Mesenchymal stem cell (in vitro differentiated cells and primary cell): ENCODE measurements at regions not wholly inside any gene's neighbourhood (a gene's known extent, or its start where the extent isn't known, plus 50 kb on each side); places are given as distances from the start of the nearest gene placed in this dataset.

Experiments used
- DNase-seq: peaks from one replicate; pipeline ENCODE4 v3.0.0-alpha.2; 2013
- H2AFZ ChIP-seq: one replicate; pipeline ENCODE4 v1.6.1; 2013; ENCODE audit warnings: low read depth, mild to moderate bottlenecking, control low read depth, inconsistent platforms, low read length, moderate library complexity
- H2AK5ac ChIP-seq: 2 replicates; pipeline ENCODE4 v1.6.1; 2013; ENCODE audit warnings: low read length, moderate library complexity, mild to moderate bottlenecking, inconsistent platforms; ENCODE audit not compliant: severe bottlenecking
- H2BK120ac ChIP-seq: one replicate; pipeline ENCODE4 v1.6.1; 2013; ENCODE audit warnings: low read depth, mild to moderate bottlenecking, inconsistent platforms, low read length, moderate library complexity
- H2BK12ac ChIP-seq, 2 experiments: one replicate each; pipeline ENCODE4 v1.6.1; 2013; ENCODE audit warnings: inconsistent platforms in 2 of 2, low read length in 2 of 2, mild to moderate bottlenecking in 2 of 2, moderate library complexity in 2 of 2, control low read depth in 1 of 2
- H2BK15ac ChIP-seq: one replicate; pipeline ENCODE4 v1.6.1; 2013; ENCODE audit warnings: mild to moderate bottlenecking, low read depth, inconsistent platforms; ENCODE audit not compliant: poor library complexity, severe bottlenecking
- H2BK5ac ChIP-seq: 2 replicates; pipeline ENCODE4 v1.6.1; 2013; ENCODE audit warnings: low read depth, mild to moderate bottlenecking, low read length, control low read depth, inconsistent platforms; ENCODE audit not compliant: poor library complexity, severe bottlenecking
- H3K14ac ChIP-seq, 2 experiments: one replicate each; pipeline ENCODE4 v1.6.1; 2013; ENCODE audit warnings: inconsistent platforms in 2 of 2, low read length in 2 of 2, control low read depth in 1 of 2, mild to moderate bottlenecking in 1 of 2, moderate library complexity in 1 of 2
- H3K18ac ChIP-seq, 2 experiments: one replicate each; pipeline ENCODE4 v1.6.1; 2013; ENCODE audit warnings: inconsistent platforms in 2 of 2, low read length in 2 of 2, control low read depth in 1 of 2, low read depth in 1 of 2, mild to moderate bottlenecking in 1 of 2
- H3K23ac ChIP-seq, 2 experiments: one replicate each; pipeline ENCODE4 v1.6.1; 2013; ENCODE audit warnings: inconsistent platforms in 2 of 2, low read length in 2 of 2, mild to moderate bottlenecking in 2 of 2, moderate library complexity in 2 of 2, control low read depth in 1 of 2
- H3K27ac ChIP-seq: 2 replicates; pipeline ENCODE4 v1.5.1; 2013; ENCODE audit warnings: mild to moderate bottlenecking, moderate library complexity, low read length, control low read depth, inconsistent platforms; ENCODE audit not compliant: poor library complexity, severe bottlenecking
- H3K27me3 ChIP-seq, 2 experiments: 2 replicates each; pipeline versions ENCODE4 v1.6.1 to v1.7.0; 2013; ENCODE audit warnings: low read length in 2 of 2, mild to moderate bottlenecking in 2 of 2, moderate library complexity in 2 of 2, control low read depth in 1 of 2, inconsistent platforms in 1 of 2; ENCODE audit not compliant: control insufficient read depth in 1 of 2, insufficient read depth in 1 of 2
- H3K36me3 ChIP-seq, 2 experiments: 2 replicates each; pipeline versions ENCODE4 v1.6.1 to v1.7.0; 2013; ENCODE audit warnings: low read length in 2 of 2, control low read depth in 1 of 2, inconsistent platforms in 1 of 2, low read depth in 1 of 2, mild to moderate bottlenecking in 1 of 2; ENCODE audit not compliant: insufficient read depth in 2 of 2, control insufficient read depth in 1 of 2
- H3K4ac ChIP-seq, 2 experiments: one replicate each; pipeline ENCODE4 v1.6.1; 2013; ENCODE audit warnings: inconsistent platforms in 2 of 2, low read length in 2 of 2, mild to moderate bottlenecking in 2 of 2, moderate library complexity in 2 of 2, control low read depth in 1 of 2, low read depth in 1 of 2
- H3K4me1 ChIP-seq: 2 replicates; pipeline ENCODE4 v1.6.1; 2013; ENCODE audit warnings: low read depth, low read length, control low read depth; ENCODE audit not compliant: control insufficient read depth, insufficient read depth
- H3K4me2 ChIP-seq: 2 replicates; pipeline ENCODE4 v1.6.1; 2013; ENCODE audit warnings: low read length, mild to moderate bottlenecking, inconsistent platforms; ENCODE audit not compliant: poor library complexity, severe bottlenecking
- H3K4me3 ChIP-seq, 2 experiments: 2 replicates each; pipeline versions ENCODE4 v1.5.1 to v1.7.0; 2013; ENCODE audit warnings: low read length in 2 of 2, mild to moderate bottlenecking in 2 of 2, control low read depth in 1 of 2, low read depth in 1 of 2; ENCODE audit not compliant: insufficient read depth in 1 of 2
- H3K79me1 ChIP-seq: replicated peaks from 2 replicates; pipeline ENCODE4 v1.6.1; 2013; ENCODE audit warnings: mild to moderate bottlenecking, control low read depth, low read length, inconsistent platforms; ENCODE audit not compliant: poor library complexity, severe bottlenecking
- H3K9ac ChIP-seq: 2 replicates; pipeline ENCODE4 v1.7.0; 2013; ENCODE audit warnings: mild to moderate bottlenecking, low read length, moderate library complexity
- H3K9me3 ChIP-seq: 2 replicates; pipeline ENCODE4 v1.7.0; 2013; ENCODE audit warnings: mild to moderate bottlenecking, low read length; ENCODE audit not compliant: control insufficient read depth
- H4K8ac ChIP-seq: one replicate; pipeline ENCODE4 v1.6.1; 2013; ENCODE audit warnings: inconsistent platforms, mild to moderate bottlenecking, low read length, moderate library complexity
- H4K91ac ChIP-seq: one replicate; pipeline ENCODE4 v1.6.1; 2013; ENCODE audit warnings: mild to moderate bottlenecking, low read length, inconsistent platforms
- WGBS: methylation state at CpG from one replicate; pipeline ENCODE4 v1.1.7; 2013; ENCODE audit warnings: mixed read lengths; 5-methylcytosine and 5-hydroxymethylcytosine counted together

- no peak overlapping the region for H3K4me3 ChIP-seq
- no peak overlapping the region for H3K4ac ChIP-seq
- H4K91ac ChIP-seq = no peak overlapping the region
- H2BK12ac ChIP-seq = no peak overlapping the region
- DNase-seq = no peak
- no peaks in the 10 kb centered on the region for H3K27me3 ChIP-seq
- H4K8ac ChIP-seq = no peak overlapping the region
- H2AK5ac ChIP-seq = no peak overlapping the region
- no peaks in the 10 kb centered on the region for H3K9me3 ChIP-seq
- H3K23ac ChIP-seq = no peak overlapping the region
- H2BK15ac ChIP-seq = no peak overlapping the region
- no peak overlapping the region for H3K27ac ChIP-seq
- H3K18ac ChIP-seq = no peak overlapping the region
- no peaks in the 10 kb centered on the region for H3K79me1 ChIP-seq
- H3K4me1 ChIP-seq = no peaks in the 10 kb centered on the region
- no peak overlapping the region for H2BK5ac ChIP-seq
- H3K36me3 ChIP-seq = no peaks in the 10 kb centered on the region
- H2BK120ac ChIP-seq = no peak overlapping the region
- 60% methylated on average over 4 of the region's 5 CpGs for WGBS
- H2AFZ ChIP-seq = no peak overlapping the region
- H3K9ac ChIP-seq = no peak overlapping the region
- H3K4me2 ChIP-seq = no peak overlapping the region
- no peak overlapping the region for H3K14ac ChIP-seq
Observed at GRCh38 chr5:8134609-8135008, 265.7 kb downstream of the MTRR start.

- H2AK5ac ChIP-seq = no peak overlapping the region
- 88% methylated on average over 4 of the region's 4 CpGs for WGBS
- no peaks in the 10 kb centered on the region for H3K79me1 ChIP-seq
- H2BK15ac ChIP-seq = no peak overlapping the region
- no peak overlapping the region for H3K4ac ChIP-seq
- no peaks in the 10 kb centered on the region for H3K4me1 ChIP-seq
- H4K91ac ChIP-seq = no peak overlapping the region
- no peak for DNase-seq
- H2BK12ac ChIP-seq = no peak overlapping the region
- H3K4me3 ChIP-seq = no peak overlapping the region
- no peaks in the 10 kb centered on the region for H3K36me3 ChIP-seq
- no peak overlapping the region for H3K23ac ChIP-seq
- H3K9me3 ChIP-seq = no peaks in the 10 kb centered on the region
- H3K18ac ChIP-seq = no peak overlapping the region
- H3K9ac ChIP-seq = no peak overlapping the region
- H3K27me3 ChIP-seq = no peaks in the 10 kb centered on the region
- no peak overlapping the region for H2BK5ac ChIP-seq
- H4K8ac ChIP-seq = no peak overlapping the region
- no peak overlapping the region for H2AFZ ChIP-seq
- H3K4me2 ChIP-seq = no peak overlapping the region
- H3K27ac ChIP-seq = no peak overlapping the region
- no peak overlapping the region for H2BK120ac ChIP-seq
- H3K14ac ChIP-seq = no peak overlapping the region
Observed at GRCh38 chr5:8135742-8136141, 266.8 kb downstream of the MTRR start.

GRCh38 chr5:8136271-8136670 is 267.3 kb downstream of the MTRR start:
- no peak overlapping the region for H3K4ac ChIP-seq

DNA sequence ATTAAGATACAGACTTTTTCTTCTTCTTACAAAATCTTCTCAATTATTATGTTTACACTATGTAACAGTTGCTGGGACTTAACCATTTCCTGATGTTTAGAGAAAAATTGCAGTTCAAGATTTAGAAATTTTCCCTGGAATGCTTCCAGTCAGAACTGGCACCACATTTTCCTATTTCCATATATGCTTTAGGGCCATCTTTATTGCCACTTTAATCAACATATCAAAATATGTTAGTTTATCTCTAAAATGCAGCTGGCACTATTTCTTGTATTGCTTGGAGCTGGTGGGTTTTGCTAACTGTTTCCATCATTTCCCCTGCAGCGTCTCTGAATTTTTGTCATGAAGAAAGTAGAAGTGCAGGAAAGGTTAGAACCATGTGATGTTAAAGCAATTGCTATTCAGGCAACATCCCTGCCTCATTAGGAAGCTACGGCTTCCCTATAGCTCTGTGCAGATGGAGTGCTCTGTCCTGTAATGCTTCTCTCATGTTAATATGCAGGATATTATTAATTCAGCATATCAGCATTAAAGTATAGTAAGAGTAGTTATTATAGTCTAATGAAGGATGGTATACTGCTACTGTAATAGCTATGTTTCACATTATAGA is 269.1 kb downstream of the MTRR start:
- Histone ChIP-seq H2BK120ac (no peak overlapping the region), H3K9ac (no peak overlapping the region), H2AK5ac (no peak overlapping the region), H3K4me2 (no peak overlapping the region), H3K4me3 (no peak overlapping the region), H3K14ac (no peak overlapping the region), H2AFZ (no peak overlapping the region), H3K23ac (no peak overlapping the region), H3K18ac (no peak overlapping the region), H2BK15ac (no peak overlapping the region), H3K36me3 (no peaks in the 10 kb centered on the region), H3K4ac (no peak overlapping the region), H2BK12ac (no peak overlapping the region), H4K91ac (no peak overlapping the region), H2BK5ac (no peak overlapping the region), H4K8ac (no peak overlapping the region), H3K9me3 (no peaks in the 10 kb centered on the region), H3K4me1 (no peaks in the 10 kb centered on the region), H3K79me1 (no peaks in the 10 kb centered on the region), H3K27ac (no peak overlapping the region), H3K27me3 (no peaks in the 10 kb centered on the region)
- 55% methylated on average over 1 of the region's 2 CpGs for WGBS
- no peak for DNase-seq

More at GRCh38 chr5:8136271-8136670, 267.3 kb downstream of the MTRR start:
- H3K4me2 ChIP-seq = no peak overlapping the region
- no peak for DNase-seq
- WGBS = no CpG with 5 or more reads among the region's 3 CpGs
- H3K27me3 ChIP-seq = no peaks in the 10 kb centered on the region
- H3K9me3 ChIP-seq = no peaks in the 10 kb centered on the region
- H4K8ac ChIP-seq = no peak overlapping the region
- H3K4me1 ChIP-seq = no peaks in the 10 kb centered on the region
- no peak overlapping the region for H2BK15ac ChIP-seq
- no peak overlapping the region for H2BK12ac ChIP-seq
- H3K27ac ChIP-seq = no peak overlapping the region
- no peak overlapping the region for H3K14ac ChIP-seq
- no peak overlapping the region for H3K4me3 ChIP-seq
- H3K23ac ChIP-seq = no peak overlapping the region
- no peak overlapping the region for H4K91ac ChIP-seq
- H3K79me1 ChIP-seq = no peaks in the 10 kb centered on the region
- no peaks in the 10 kb centered on the region for H3K36me3 ChIP-seq
- no peak overlapping the region for H2AFZ ChIP-seq
- H2BK5ac ChIP-seq = no peak overlapping the region
- H2BK120ac ChIP-seq = no peak overlapping the region
- H2AK5ac ChIP-seq = no peak overlapping the region
- H3K18ac ChIP-seq = no peak overlapping the region
- no peak overlapping the region for H3K9ac ChIP-seq
